ENCODE measurements at regions not wholly inside any gene's neighbourhood (a gene's known extent, or its start where the extent isn't known, plus 50 kb on each side); places are given as distances from the start of the nearest gene placed in this dataset.

- DNase-seq, result no peak
Measured at GRCh38 chr7:51732116-51732515, 415.5 kb upstream of the COBL start.

GRCh38 chr7:51731075-51731474, 414.5 kb upstream of the COBL start:
- no peak for DNase-seq

- no peak for DNase-seq
Measured at GRCh38 chr7:51727441-51727840, 410.8 kb upstream of the COBL start.

- no peak for DNase-seq
Measured at GRCh38 chr7:51706851-51707250, 390.2 kb upstream of the COBL start.

- no peak for DNase-seq
Measured at GRCh38 chr7:51705701-51706100, 389.1 kb upstream of the COBL start.

- DNase-seq, result no peak
Measured at GRCh38 chr7:51702673-51703072, 386.1 kb upstream of the COBL start.

GRCh38 chr7:51701935-51702334, 385.3 kb upstream of the COBL start:
- no peak for DNase-seq

- DNase-seq, result no peak
Measured at GRCh38 chr7:51700593-51701215, 384.1 kb upstream of the COBL start.

- no peak for DNase-seq
Measured at GRCh38 chr7:51693258-51693657, 376.6 kb upstream of the COBL start.

- DNase-seq, result no peak
Measured at GRCh38 chr7:51689547-51689946, 372.9 kb upstream of the COBL start.

- no peak for DNase-seq
Measured at GRCh38 chr7:51685794-51686193, 369.2 kb upstream of the COBL start.

- no peak for DNase-seq
Measured at GRCh38 chr7:51680594-51681399, 364.2 kb upstream of the COBL start.

- no peak for DNase-seq
Measured at GRCh38 chr7:51679358-51679757, 362.7 kb upstream of the COBL start.

- no peak for DNase-seq
Measured at GRCh38 chr7:51666751-51667150, 350.1 kb upstream of the COBL start.

- DNase-seq, result no peak
Measured at GRCh38 chr7:51666266-51666665, 349.7 kb upstream of the COBL start.

GRCh38 chr7:51665045-51665780, 348.6 kb upstream of the COBL start:
- DNase-seq, result no peak

- no peak for DNase-seq
Measured at GRCh38 chr7:51660516-51660915, 343.9 kb upstream of the COBL start.

- no peak for DNase-seq
Measured at GRCh38 chr7:51658684-51659083, 342.1 kb upstream of the COBL start.

- peak; percentile 15 for DNase-seq
Measured at GRCh38 chr7:51647931-51648351, 331.3 kb upstream of the COBL start.

GRCh38 chr7:51647486-51647885, 330.9 kb upstream of the COBL start:
- DNase-seq, result no peak

- DNase-seq, result no peak
Measured at GRCh38 chr7:51645702-51646298, 329.2 kb upstream of the COBL start.

- DNase-seq, result no peak
Measured at GRCh38 chr7:51645255-51645654, 328.6 kb upstream of the COBL start.

- DNase-seq, result no peak
Measured at GRCh38 chr7:51644216-51644615, 327.6 kb upstream of the COBL start.

GRCh38 chr7:51640841-51641240, 324.2 kb upstream of the COBL start:
- no peak for DNase-seq
